ENCODE measurements at regions not wholly inside any gene's neighbourhood (a gene's known extent, or its start where the extent isn't known, plus 50 kb on each side); places are given as distances from the start of the nearest gene placed in this dataset.

GRCh38 chr20:55626716-55627115 lies 378.6 kb downstream of the CBLN4 start:
- no peaks in the 10 kb centered on the region for H3K27me3 ChIP-seq (ENCODE audit: insufficient read depth, low read length)
- H3K56ac ChIP-seq (ENCODE audit: insufficient read length, low read depth, low read length) = no peak overlapping the region
- no peak overlapping the region for H3K4ac ChIP-seq (ENCODE audit: low read depth, low read length)
- Mint-ChIP-seq H3K9me3 (peaks cover 0 to 6% of the 10 kb centered on the region in 2 experiments; a peak in 3 of 5 replicates), H3K27me3 (ENCODE audit: low read depth) (no peaks in the 10 kb centered on the region), H3K27ac (no peak overlapping the region), H3K4me3 (no peak overlapping the region), H3K4me1 (peaks cover 9 to 10% of the 10 kb centered on the region in 2 experiments), H3K36me3 (ENCODE audit: insufficient read depth in 1 of 3, low read depth in 3 of 3) (peaks cover 0 to under 1% (median under 1%) of the 10 kb centered on the region in 3 experiments; a peak in 3 of 7 replicates)
- no peak overlapping the region for H3K27ac ChIP-seq (ENCODE audit: insufficient read length, low read depth, low read length)
- no peak overlapping the region for H2AFZ ChIP-seq (ENCODE audit: low read length)
- TF ChIP-seq, protein P1, sequence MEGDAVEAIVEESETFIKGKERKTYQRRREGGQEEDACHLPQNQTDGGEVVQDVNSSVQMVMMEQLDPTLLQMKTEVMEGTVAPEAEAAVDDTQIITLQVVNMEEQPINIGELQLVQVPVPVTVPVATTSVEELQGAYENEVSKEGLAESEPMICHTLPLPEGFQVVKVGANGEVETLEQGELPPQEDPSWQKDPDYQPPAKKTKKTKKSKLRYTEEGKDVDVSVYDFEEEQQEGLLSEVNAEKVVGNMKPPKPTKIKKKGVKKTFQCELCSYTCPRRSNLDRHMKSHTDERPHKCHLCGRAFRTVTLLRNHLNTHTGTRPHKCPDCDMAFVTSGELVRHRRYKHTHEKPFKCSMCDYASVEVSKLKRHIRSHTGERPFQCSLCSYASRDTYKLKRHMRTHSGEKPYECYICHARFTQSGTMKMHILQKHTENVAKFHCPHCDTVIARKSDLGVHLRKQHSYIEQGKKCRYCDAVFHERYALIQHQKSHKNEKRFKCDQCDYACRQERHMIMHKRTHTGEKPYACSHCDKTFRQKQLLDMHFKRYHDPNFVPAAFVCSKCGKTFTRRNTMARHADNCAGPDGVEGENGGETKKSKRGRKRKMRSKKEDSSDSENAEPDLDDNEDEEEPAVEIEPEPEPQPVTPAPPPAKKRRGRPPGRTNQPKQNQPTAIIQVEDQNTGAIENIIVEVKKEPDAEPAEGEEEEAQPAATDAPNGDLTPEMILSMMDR (conservative IDR thresholded peaks at IDR 0.05) = no peak
- no peak overlapping the region for H2BK5ac ChIP-seq (ENCODE audit: insufficient read length, low read length)
- no peak overlapping the region for H3K4me2 ChIP-seq (ENCODE audit: insufficient read depth, insufficient read length, low read length)
- H4K20me1 ChIP-seq (ENCODE audit: control insufficient read depth, insufficient read depth, insufficient read length) = no peaks in the 10 kb centered on the region
- no peak for DNase-seq
- H2BK12ac ChIP-seq (ENCODE audit: insufficient read length, low read depth, low read length) = no peak overlapping the region
- no peak overlapping the region for H4K5ac ChIP-seq (ENCODE audit: insufficient read length, low read depth, low read length)
- H3K23ac ChIP-seq (ENCODE audit: insufficient read length, low read depth, low read length) = no peak overlapping the region
- WGBS (ENCODE audit: extremely low coverage, insufficient read length, low lambda C conversion rate) = no CpG with 5 or more reads among the region's 4 CpGs
- H3K79me1 ChIP-seq (ENCODE audit: insufficient read depth, low read depth, low read length, poor library complexity, severe bottlenecking) = no peaks in the 10 kb centered on the region
- H2BK120ac ChIP-seq (ENCODE audit: low read depth, low read length, poor library complexity, severe bottlenecking) = no peak overlapping the region
- H4K91ac ChIP-seq (ENCODE audit: insufficient read length, low read depth, low read length) = no peak overlapping the region
- H2BK20ac ChIP-seq (ENCODE audit: low read depth, low read length, poor library complexity, severe bottlenecking) = no peak overlapping the region
- H3K23me2 ChIP-seq (ENCODE audit: insufficient read length, low read depth, low read length, poor library complexity, severe bottlenecking) = no peaks in the 10 kb centered on the region
- H3K4me1 ChIP-seq (ENCODE audit: insufficient read depth, low read length) = no peaks in the 10 kb centered on the region
- no peak overlapping the region for H3K9ac ChIP-seq (ENCODE audit: extremely low read depth, insufficient read length, low read length)
- no peak overlapping the region for H2BK15ac ChIP-seq (ENCODE audit: low read depth, low read length)
- H2AK5ac ChIP-seq (ENCODE audit: insufficient read length, low read length) = no peak overlapping the region
- H3T11ph ChIP-seq (ENCODE audit: low read length) = no peak overlapping the region
- H3K14ac ChIP-seq (ENCODE audit: insufficient read depth, low read length) = no peak overlapping the region
- H4K8ac ChIP-seq (replicated peaks; ENCODE audit: insufficient read length, low read depth, low read length) = no peak overlapping the region
- H3K79me2 ChIP-seq (ENCODE audit: insufficient read depth, low read length) = no peaks in the 10 kb centered on the region
- H3K18ac ChIP-seq (ENCODE audit: insufficient read length, low read depth, low read length) = no peak overlapping the region
- no peaks in the 10 kb centered on the region for H3K9me3 ChIP-seq (ENCODE audit: control insufficient read depth, low read depth, low read length)

All from H9 (cell line).